IPS-15b (cell line): ENCODE measurements at regions not wholly inside any gene's neighbourhood (a gene's known extent, or its start where the extent isn't known, plus 50 kb on each side); places are given as distances from the start of the nearest gene placed in this dataset.

ENCODE experiments used
- H3K27me3 ChIP-seq: one replicate; pipeline ENCODE4 v1.6.1; 2013; ENCODE audit warnings: low read length; ENCODE audit not compliant: control insufficient read depth, insufficient read depth
- H3K36me3 ChIP-seq: one replicate; pipeline ENCODE4 v1.6.1; 2013; ENCODE audit warnings: low read length; ENCODE audit not compliant: control insufficient read depth, insufficient read depth
- H3K4me1 ChIP-seq: one replicate; pipeline ENCODE4 v1.6.1; 2013; ENCODE audit warnings: mild to moderate bottlenecking, low read length; ENCODE audit not compliant: control insufficient read depth, insufficient read depth
- H3K4me3 ChIP-seq: one replicate; pipeline ENCODE4 v1.5.1; 2013; ENCODE audit warnings: low read depth, low read length
- H3K9ac ChIP-seq: one replicate; pipeline ENCODE4 v1.6.1; 2013; ENCODE audit warnings: low read depth, mild to moderate bottlenecking, low read length
- H3K9me3 ChIP-seq: one replicate; pipeline ENCODE4 v1.6.1; 2013; ENCODE audit warnings: mild to moderate bottlenecking, low read length; ENCODE audit not compliant: control insufficient read depth, insufficient read depth

- Histone ChIP-seq H3K4me1 (peaks cover 11% of the 10 kb centered on the region), H3K36me3 (no peaks in the 10 kb centered on the region), H3K27me3 (peaks cover 4% of the 10 kb centered on the region), H3K9me3 (no peaks in the 10 kb centered on the region), H3K4me3 (no peak overlapping the region), H3K9ac (no peak overlapping the region)
Measured at GRCh38 chr2:216320852-216321251, 51.4 kb downstream of the MARCHF4 start.

- no peaks in the 10 kb centered on the region for H3K36me3 ChIP-seq
- H3K9ac ChIP-seq: no peak overlapping the region
- H3K4me1 ChIP-seq: peaks cover 14% of the 10 kb centered on the region
- H3K27me3 ChIP-seq: peaks cover 4% of the 10 kb centered on the region
- no peak overlapping the region for H3K4me3 ChIP-seq
- H3K9me3 ChIP-seq: no peaks in the 10 kb centered on the region
Measured at GRCh38 chr2:216319771-216320170, 52.5 kb downstream of the MARCHF4 start.

- Histone ChIP-seq H3K36me3 (no peaks in the 10 kb centered on the region), H3K9me3 (no peaks in the 10 kb centered on the region), H3K9ac (no peak overlapping the region), H3K4me3 (no peak overlapping the region), H3K4me1 (peaks cover 14% of the 10 kb centered on the region), H3K27me3 (peaks cover 4% of the 10 kb centered on the region)
Measured at GRCh38 chr2:216318521-216318874, 53.8 kb downstream of the MARCHF4 start.

- no peak overlapping the region for H3K4me3 ChIP-seq
- H3K9ac ChIP-seq: no peak overlapping the region
- H3K27me3 ChIP-seq: peaks cover 4% of the 10 kb centered on the region
- peaks cover 14% of the 10 kb centered on the region for H3K4me1 ChIP-seq
- no peaks in the 10 kb centered on the region for H3K36me3 ChIP-seq
- no peaks in the 10 kb centered on the region for H3K9me3 ChIP-seq
Measured at GRCh38 chr2:216317831-216318520, 54.3 kb downstream of the MARCHF4 start.

- Histone ChIP-seq H3K9me3 (no peaks in the 10 kb centered on the region), H3K4me1 (peaks cover 14% of the 10 kb centered on the region), H3K27me3 (peaks cover 4% of the 10 kb centered on the region), H3K36me3 (no peaks in the 10 kb centered on the region), H3K4me3 (no peak overlapping the region), H3K9ac (no peak overlapping the region)
Measured at GRCh38 chr2:216316743-216317142, 55.5 kb downstream of the MARCHF4 start.

GRCh38 chr2:216315802-216316603 lies 56.3 kb downstream of the MARCHF4 start:
- H3K9ac ChIP-seq: no peak overlapping the region
- H3K9me3 ChIP-seq: no peaks in the 10 kb centered on the region
- peak overlapping the region; percentile 28 for H3K4me3 ChIP-seq
- peaks cover 4% of the 10 kb centered on the region for H3K27me3 ChIP-seq
- H3K4me1 ChIP-seq: peaks cover 14% of the 10 kb centered on the region
- no peaks in the 10 kb centered on the region for H3K36me3 ChIP-seq

GRCh38 chr2:216312441-216312840 lies 59.8 kb downstream of the MARCHF4 start:
- Histone ChIP-seq H3K36me3 (no peaks in the 10 kb centered on the region), H3K9me3 (no peaks in the 10 kb centered on the region), H3K9ac (no peak overlapping the region), H3K27me3 (peaks cover 4% of the 10 kb centered on the region), H3K4me1 (peaks cover 7% of the 10 kb centered on the region), H3K4me3 (no peak overlapping the region)

GRCh38 chr2:216308576-216308975 lies 63.7 kb downstream of the MARCHF4 start:
- Histone ChIP-seq H3K9me3 (no peaks in the 10 kb centered on the region), H3K36me3 (no peaks in the 10 kb centered on the region), H3K4me3 (no peak overlapping the region), H3K4me1 (peaks cover 2% of the 10 kb centered on the region), H3K27me3 (no peaks in the 10 kb centered on the region), H3K9ac (no peak overlapping the region)

- Histone ChIP-seq H3K4me3 (no peak overlapping the region), H3K36me3 (no peaks in the 10 kb centered on the region), H3K9ac (no peak overlapping the region), H3K9me3 (no peaks in the 10 kb centered on the region), H3K27me3 (no peaks in the 10 kb centered on the region), H3K4me1 (peaks cover 2% of the 10 kb centered on the region)
Measured at GRCh38 chr2:216307496-216307895, 64.8 kb downstream of the MARCHF4 start.

GRCh38 chr2:216306868-216307267 lies 65.4 kb downstream of the MARCHF4 start:
- H3K9me3 ChIP-seq: no peaks in the 10 kb centered on the region
- H3K36me3 ChIP-seq: no peaks in the 10 kb centered on the region
- no peak overlapping the region for H3K9ac ChIP-seq
- H3K27me3 ChIP-seq: peaks cover under 1% of the 10 kb centered on the region
- peaks cover 2% of the 10 kb centered on the region for H3K4me1 ChIP-seq
- no peak overlapping the region for H3K4me3 ChIP-seq

- Histone ChIP-seq H3K4me1 (peaks cover 2% of the 10 kb centered on the region), H3K9ac (no peak overlapping the region), H3K36me3 (no peaks in the 10 kb centered on the region), H3K9me3 (no peaks in the 10 kb centered on the region), H3K27me3 (peaks cover 8% of the 10 kb centered on the region), H3K4me3 (no peak overlapping the region)
Measured at GRCh38 chr2:216305574-216305973, 66.7 kb downstream of the MARCHF4 start.
